Muscle layer of duodenum (tissue), 2 donors: ENCODE measurements at regions not wholly inside any gene's neighbourhood (a gene's known extent, or its start where the extent isn't known, plus 50 kb on each side); places are given as distances from the start of the nearest gene placed in this dataset.

ENCODE experiments used
- H3K27ac ChIP-seq: one replicate; pipeline ENCODE4 v1.7.0; 2013; ENCODE audit warnings: mild to moderate bottlenecking, low read length
- H3K27me3 ChIP-seq: one replicate; pipeline ENCODE4 v1.7.0; 2013; ENCODE audit warnings: low read depth, mild to moderate bottlenecking, control low read depth, low read length
- H3K36me3 ChIP-seq, 2 donors: one replicate each; pipeline ENCODE4 v1.7.0; 2013; ENCODE audit warnings: low read length in 2 of 2, control low read depth in 1 of 2, mild to moderate bottlenecking in 1 of 2; ENCODE audit not compliant: insufficient read depth in 2 of 2, control insufficient read depth in 1 of 2
- H3K4me1 ChIP-seq, 2 donors: one replicate each; pipeline ENCODE4 v1.7.0; 2013; ENCODE audit warnings: low read length in 2 of 2, mild to moderate bottlenecking in 2 of 2, control low read depth in 1 of 2, moderate library complexity in 1 of 2; ENCODE audit not compliant: insufficient read depth in 2 of 2, control insufficient read depth in 1 of 2
- H3K4me3 ChIP-seq, 2 donors: one replicate each; pipeline ENCODE4 v1.7.0; 2013; ENCODE audit warnings: low read length in 2 of 2, low read depth in 1 of 2, mild to moderate bottlenecking in 1 of 2
- H3K9me3 ChIP-seq, 2 donors: one replicate each; pipeline ENCODE4 v1.7.0; 2013; ENCODE audit warnings: low read length in 2 of 2, control low read depth in 1 of 2, mild to moderate bottlenecking in 1 of 2; ENCODE audit not compliant: control insufficient read depth in 1 of 2
- donor health status: healthy.

- H3K27me3 ChIP-seq, result no peaks in the 10 kb centered on the region
- H3K36me3 ChIP-seq, result no peaks in the 10 kb centered on the region
- H3K9me3 ChIP-seq, result no peaks in the 10 kb centered on the region
- H3K4me1 ChIP-seq, result no peaks in the 10 kb centered on the region
- no peak overlapping the region for H3K27ac ChIP-seq
- no peak overlapping the region for H3K4me3 ChIP-seq
Observed at GRCh38 chr5:115386657-115387056, 90.2 kb upstream of the CCDC112 start.

- Histone ChIP-seq H3K36me3 (no peaks in the 10 kb centered on the region), H3K4me1 (no peaks in the 10 kb centered on the region), H3K9me3 (no peaks in the 10 kb centered on the region), H3K27me3 (no peaks in the 10 kb centered on the region), H3K4me3 (no peak overlapping the region), H3K27ac (no peak overlapping the region)
Observed at GRCh38 chr5:115384587-115385375, 88.3 kb upstream of the CCDC112 start.

GRCh38 chr5:115382989-115383388, 86.5 kb upstream of the CCDC112 start:
- Histone ChIP-seq H3K36me3 (no peaks in the 10 kb centered on the region), H3K4me1 (no peaks in the 10 kb centered on the region), H3K27me3 (no peaks in the 10 kb centered on the region), H3K4me3 (no peak overlapping the region), H3K27ac (no peak overlapping the region), H3K9me3 (no peaks in the 10 kb centered on the region)

GRCh38 chr5:115381911-115382662, 85.6 kb upstream of the CCDC112 start:
- no peak overlapping the region for H3K27ac ChIP-seq

GRCh38 chr5:115379622-115380344, 83.3 kb upstream of the CCDC112 start:
- no peak overlapping the region for H3K4me3 ChIP-seq
- H3K27ac ChIP-seq, result peak overlapping the region; percentile 1
- H3K36me3 ChIP-seq, result no peaks in the 10 kb centered on the region
- no peaks in the 10 kb centered on the region for H3K27me3 ChIP-seq
- H3K9me3 ChIP-seq, result no peaks in the 10 kb centered on the region
- H3K4me1 ChIP-seq, result no peaks in the 10 kb centered on the region

More at GRCh38 chr5:115381911-115382662, 85.6 kb upstream of the CCDC112 start:
- Histone ChIP-seq H3K27me3 (no peaks in the 10 kb centered on the region), H3K36me3 (no peaks in the 10 kb centered on the region), H3K9me3 (no peaks in the 10 kb centered on the region), H3K4me3 (no peak overlapping the region), H3K4me1 (no peaks in the 10 kb centered on the region)

GRCh38 chr5:115378754-115379153, 82.3 kb upstream of the CCDC112 start:
- Histone ChIP-seq H3K27me3 (no peaks in the 10 kb centered on the region), H3K36me3 (no peaks in the 10 kb centered on the region), H3K4me3 (no peak overlapping the region), H3K4me1 (no peaks in the 10 kb centered on the region), H3K9me3 (no peaks in the 10 kb centered on the region), H3K27ac (no peak overlapping the region)

DNA sequence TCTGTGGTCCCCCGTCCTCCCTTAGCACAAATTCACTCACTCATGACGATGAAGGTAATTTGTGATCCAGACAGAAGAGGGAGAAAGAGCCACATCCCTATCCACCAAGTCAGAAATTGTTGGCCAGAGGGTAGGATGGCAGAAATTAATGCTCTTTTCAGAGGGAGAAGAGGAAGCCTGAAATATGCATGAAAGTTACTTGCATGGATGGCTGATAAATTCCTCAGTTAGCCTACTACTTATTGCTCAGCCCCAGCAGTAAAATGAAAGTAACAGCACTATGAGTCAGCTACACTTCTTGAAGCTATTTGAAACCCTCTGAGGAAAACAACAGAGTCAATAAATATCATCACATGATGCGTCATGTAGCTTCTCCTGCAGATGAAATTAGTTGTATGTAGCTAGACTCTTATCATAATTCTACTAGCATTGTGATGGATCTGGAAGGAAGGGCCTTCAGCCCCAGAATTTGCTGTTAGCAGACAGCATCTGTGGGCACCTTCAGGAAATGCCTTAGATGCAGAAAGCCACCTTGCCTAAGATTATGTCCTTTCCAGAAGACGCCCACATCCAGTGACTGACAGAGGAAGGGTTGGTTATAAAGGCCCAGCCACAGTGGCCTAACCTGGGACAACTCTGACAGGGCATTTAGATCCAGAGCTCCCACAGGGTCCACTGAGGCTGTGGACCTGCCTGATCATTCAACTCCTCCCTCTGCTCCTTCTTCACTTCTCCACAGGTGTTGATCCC, 81.2 kb upstream of the CCDC112 start:
- H3K27ac ChIP-seq, result no peak overlapping the region
- H3K4me1 ChIP-seq, result no peaks in the 10 kb centered on the region
- H3K4me3 ChIP-seq, result peak overlapping the region in 1 of 2 donors; percentile 3

DNA sequence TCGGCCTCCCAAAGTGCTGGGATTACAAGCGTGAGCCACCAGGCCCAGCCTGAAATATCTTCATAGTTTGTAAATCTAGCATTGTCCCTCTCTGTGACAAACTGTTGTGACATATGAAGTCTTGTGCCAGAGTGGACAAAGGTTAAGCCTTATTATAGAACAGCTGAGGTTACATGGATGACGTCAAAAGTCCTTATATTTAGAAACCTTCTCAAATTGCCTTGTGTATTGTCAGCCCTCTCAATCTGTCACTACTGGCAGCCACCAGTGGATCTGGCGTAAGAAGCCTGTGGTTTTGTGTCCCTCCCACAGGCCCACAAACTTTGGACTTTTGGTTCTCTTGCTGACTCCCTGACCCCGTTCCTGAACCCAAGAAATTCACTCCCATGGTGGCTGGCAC, 79.4 kb upstream of the CCDC112 start:
- Histone ChIP-seq H3K4me1 (no peaks in the 10 kb centered on the region), H3K27ac (no peak overlapping the region), H3K9me3 (no peaks in the 10 kb centered on the region), H3K36me3 (no peaks in the 10 kb centered on the region), H3K4me3 (no peak overlapping the region), H3K27me3 (no peaks in the 10 kb centered on the region)

More for the DNA sequence above, 81.2 kb upstream of the CCDC112 start:
- Histone ChIP-seq H3K9me3 (no peaks in the 10 kb centered on the region), H3K36me3 (no peaks in the 10 kb centered on the region), H3K27me3 (no peaks in the 10 kb centered on the region)

- H3K9me3 ChIP-seq, result no peaks in the 10 kb centered on the region
- no peaks in the 10 kb centered on the region for H3K36me3 ChIP-seq
- H3K27ac ChIP-seq, result no peak overlapping the region
- no peak overlapping the region for H3K4me3 ChIP-seq
- H3K4me1 ChIP-seq, result no peaks in the 10 kb centered on the region
- H3K27me3 ChIP-seq, result no peaks in the 10 kb centered on the region
Observed at GRCh38 chr5:115374057-115374775, 77.8 kb upstream of the CCDC112 start.

DNA sequence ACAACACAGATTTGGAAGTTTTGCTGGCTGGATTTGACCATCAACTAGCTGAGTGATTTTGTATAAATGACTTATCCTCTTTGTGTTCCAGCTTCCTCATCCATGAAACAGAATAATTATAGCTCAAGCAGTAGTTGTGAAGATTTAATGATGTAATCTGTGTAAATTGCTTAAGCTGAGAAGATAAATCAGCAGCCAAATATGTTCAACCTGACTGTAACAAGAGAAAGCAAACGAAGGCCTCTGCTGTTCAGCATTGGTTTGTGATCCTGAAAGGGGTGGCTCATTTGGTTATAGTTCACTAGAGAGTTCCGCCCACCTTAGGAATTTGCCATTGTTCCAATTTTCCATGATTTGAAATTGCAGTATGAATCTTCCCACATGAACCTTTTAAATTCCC, 75.7 kb upstream of the CCDC112 start:
- H3K27ac ChIP-seq, result no peak overlapping the region
- no peaks in the 10 kb centered on the region for H3K36me3 ChIP-seq

More for the DNA sequence above, 75.7 kb upstream of the CCDC112 start:
- no peaks in the 10 kb centered on the region for H3K27me3 ChIP-seq
- no peaks in the 10 kb centered on the region for H3K4me1 ChIP-seq
- H3K4me3 ChIP-seq, result no peak overlapping the region
- H3K9me3 ChIP-seq, result no peaks in the 10 kb centered on the region
